ENCODE measurements at regions not wholly inside any gene's neighbourhood (a gene's known extent, or its start where the extent isn't known, plus 50 kb on each side); places are given as distances from the start of the nearest gene placed in this dataset.

- FAIRE-seq (no peak), DNase-seq (ENCODE audit: low read depth, low spot score) (no peak)
- H3K79me2 ChIP-seq (ENCODE audit: control insufficient read depth, insufficient read depth, low read length): no peaks in the 10 kb centered on the region
- no peaks in the 10 kb centered on the region for H3K36me3 ChIP-seq (ENCODE audit: control insufficient read depth in 2 of 2, extremely low read depth in 1 of 2, insufficient read depth in 2 of 2, low read length in 2 of 2)
- no peak overlapping the region for H2AFZ ChIP-seq (ENCODE audit: control insufficient read depth, low read length)
- H3K9me3 ChIP-seq (ENCODE audit: control insufficient read depth, low read depth, low read length): no peaks in the 10 kb centered on the region
- H3K4me1 ChIP-seq (ENCODE audit: control insufficient read depth, extremely low read depth, insufficient read depth, low read length): no peaks in the 10 kb centered on the region
- dilution Hi-C loops (cut with MboI; ENCODE audit: extremely low pct_ligation_motif_present, low sequenced_read_pairs): no loop called here
- no peak overlapping the region for H3K27ac ChIP-seq (ENCODE audit: control insufficient read depth, insufficient read depth, low read length)
- H4K20me1 ChIP-seq (ENCODE audit: control insufficient read depth, extremely low read depth, insufficient read depth, low read length): no peaks in the 10 kb centered on the region
- H3K9ac ChIP-seq (ENCODE audit: control insufficient read depth, extremely low read depth, insufficient read depth, low read length): no peak overlapping the region
- H3K9me1 ChIP-seq (ENCODE audit: control insufficient read depth, extremely low read depth, insufficient read depth, low read length): no peaks in the 10 kb centered on the region
- H3K27me3 ChIP-seq (ENCODE audit: control insufficient read depth, extremely low read depth, insufficient read depth, low read length): no peaks in the 10 kb centered on the region
- no peak overlapping the region for H3K4me2 ChIP-seq (ENCODE audit: control insufficient read depth, extremely low read depth, insufficient read depth, low read depth, low read length)
- no peak overlapping the region for H3K4me3 ChIP-seq (ENCODE audit: control insufficient read depth in 2 of 3, extremely low read depth in 1 of 3, insufficient read depth in 2 of 3, low read depth in 1 of 3, low read length in 3 of 3)
- TF ChIP-seq CTCF (optimal IDR thresholded peaks at IDR 0.05 in 1 of 3, IDR thresholded peaks at IDR 0.05 in 1 of 3, conservative IDR thresholded peaks at IDR 0.05 in 1 of 3; ENCODE audit: extremely low read depth in 1 of 3, insufficient read depth in 2 of 3, low read length in 3 of 3) (no peak), EZH2 (IDR thresholded peaks at IDR 0.05; ENCODE audit: low read length) (no peak)
Observed at GRCh38 chr5:117562647-117563046, 988.0 kb upstream of the SEMA6A start.

GRCh38 chr5:117561531-117561930 is 986.9 kb upstream of the SEMA6A start:
- Histone ChIP-seq H3K36me3 (ENCODE audit: control insufficient read depth in 2 of 2, extremely low read depth in 1 of 2, insufficient read depth in 2 of 2, low read length in 2 of 2) (no peaks in the 10 kb centered on the region), H2AFZ (ENCODE audit: control insufficient read depth, low read length) (no peak overlapping the region), H3K4me2 (ENCODE audit: control insufficient read depth, extremely low read depth, insufficient read depth, low read depth, low read length) (no peak overlapping the region), H3K4me1 (ENCODE audit: control insufficient read depth, extremely low read depth, insufficient read depth, low read length) (no peaks in the 10 kb centered on the region), H3K9me3 (ENCODE audit: control insufficient read depth, low read depth, low read length) (no peaks in the 10 kb centered on the region), H3K9me1 (ENCODE audit: control insufficient read depth, extremely low read depth, insufficient read depth, low read length) (no peaks in the 10 kb centered on the region), H3K4me3 (ENCODE audit: control insufficient read depth in 2 of 3, extremely low read depth in 1 of 3, insufficient read depth in 2 of 3, low read depth in 1 of 3, low read length in 3 of 3) (no peak overlapping the region), H3K9ac (ENCODE audit: control insufficient read depth, extremely low read depth, insufficient read depth, low read length) (no peak overlapping the region), H4K20me1 (ENCODE audit: control insufficient read depth, extremely low read depth, insufficient read depth, low read length) (no peaks in the 10 kb centered on the region), H3K27ac (ENCODE audit: control insufficient read depth, insufficient read depth, low read length) (no peak overlapping the region), H3K27me3 (ENCODE audit: control insufficient read depth, extremely low read depth, insufficient read depth, low read length) (no peaks in the 10 kb centered on the region), H3K79me2 (ENCODE audit: control insufficient read depth, insufficient read depth, low read length) (no peaks in the 10 kb centered on the region)
- FAIRE-seq (no peak), DNase-seq (ENCODE audit: low read depth, low spot score) (no peak)
- dilution Hi-C loops (cut with MboI; ENCODE audit: extremely low pct_ligation_motif_present, low sequenced_read_pairs): no loop called here
- TF ChIP-seq EZH2 (IDR thresholded peaks at IDR 0.05; ENCODE audit: low read length) (no peak), CTCF (optimal IDR thresholded peaks at IDR 0.05 in 1 of 3, IDR thresholded peaks at IDR 0.05 in 1 of 3, conservative IDR thresholded peaks at IDR 0.05 in 1 of 3; ENCODE audit: extremely low read depth in 1 of 3, insufficient read depth in 2 of 3, low read length in 3 of 3) (no peak)

Data from keratinocyte (primary cell).